ENCODE measurements at regions not wholly inside any gene's neighbourhood (a gene's known extent, or its start where the extent isn't known, plus 50 kb on each side); places are given as distances from the start of the nearest gene placed in this dataset.

GRCh38 chr20:53819973-53820451 lies 226.4 kb upstream of the ZNF217 start:
- TF ChIP-seq POLR2A (IDR thresholded peaks at IDR 0.05) (no peak), POLR2AphosphoS5 (IDR thresholded peaks at IDR 0.05; ENCODE audit: insufficient read depth in 1 of 2, low read depth in 1 of 2) (no peak)
- TF ChIP-seq, protein P1, sequence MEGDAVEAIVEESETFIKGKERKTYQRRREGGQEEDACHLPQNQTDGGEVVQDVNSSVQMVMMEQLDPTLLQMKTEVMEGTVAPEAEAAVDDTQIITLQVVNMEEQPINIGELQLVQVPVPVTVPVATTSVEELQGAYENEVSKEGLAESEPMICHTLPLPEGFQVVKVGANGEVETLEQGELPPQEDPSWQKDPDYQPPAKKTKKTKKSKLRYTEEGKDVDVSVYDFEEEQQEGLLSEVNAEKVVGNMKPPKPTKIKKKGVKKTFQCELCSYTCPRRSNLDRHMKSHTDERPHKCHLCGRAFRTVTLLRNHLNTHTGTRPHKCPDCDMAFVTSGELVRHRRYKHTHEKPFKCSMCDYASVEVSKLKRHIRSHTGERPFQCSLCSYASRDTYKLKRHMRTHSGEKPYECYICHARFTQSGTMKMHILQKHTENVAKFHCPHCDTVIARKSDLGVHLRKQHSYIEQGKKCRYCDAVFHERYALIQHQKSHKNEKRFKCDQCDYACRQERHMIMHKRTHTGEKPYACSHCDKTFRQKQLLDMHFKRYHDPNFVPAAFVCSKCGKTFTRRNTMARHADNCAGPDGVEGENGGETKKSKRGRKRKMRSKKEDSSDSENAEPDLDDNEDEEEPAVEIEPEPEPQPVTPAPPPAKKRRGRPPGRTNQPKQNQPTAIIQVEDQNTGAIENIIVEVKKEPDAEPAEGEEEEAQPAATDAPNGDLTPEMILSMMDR (IDR thresholded peaks at IDR 0.05): no peak

Data from vagina (tissue), 2 donors.